ENCODE measurements at regions not wholly inside any gene's neighbourhood (a gene's known extent, or its start where the extent isn't known, plus 50 kb on each side); places are given as distances from the start of the nearest gene placed in this dataset.
"Not testable (repeated sequence)": the region's sequence is repeated elsewhere in the genome, so short reads cannot be mapped to it uniquely, and the experiment has no call there.

DNA sequence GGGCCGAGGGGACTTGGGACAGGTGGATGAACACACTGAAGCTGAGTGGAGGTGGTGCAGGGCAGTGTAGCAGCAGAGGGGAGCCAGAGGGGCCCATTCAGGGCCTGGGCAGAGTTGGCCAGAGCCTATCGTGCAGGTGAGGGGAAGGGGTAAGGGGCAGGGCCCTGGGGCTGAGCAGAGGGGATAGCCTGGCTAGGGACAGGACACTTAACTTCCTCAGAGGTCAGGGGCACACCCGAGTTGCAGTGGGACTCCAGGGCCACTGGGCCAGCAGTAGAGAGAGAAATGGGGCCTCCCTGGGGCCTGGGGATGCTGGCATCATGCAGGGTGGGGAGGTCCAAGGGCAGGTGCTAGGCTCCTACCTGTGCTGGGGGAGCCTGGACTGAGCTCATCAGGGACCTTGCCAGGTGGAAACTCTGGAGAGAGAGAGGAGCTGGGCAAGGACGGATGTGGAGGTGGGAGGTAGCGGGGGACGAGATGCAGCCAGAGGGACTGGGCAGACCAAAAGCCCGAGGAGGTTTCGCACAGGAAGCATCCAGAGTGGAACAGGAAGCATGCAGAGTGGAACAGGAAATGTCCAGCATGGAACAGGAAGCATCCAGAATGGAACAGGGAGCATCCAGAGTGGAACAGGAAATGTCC, 104.0 kb downstream of the TMEM121 start:
- TF ChIP-seq CTCF, POLR2A (IDR thresholded peaks at IDR 0.05): not testable (repeated sequence)
